NCI-H1048 (cell line): ENCODE measurements at regions not wholly inside any gene's neighbourhood (a gene's known extent, or its start where the extent isn't known, plus 50 kb on each side); places are given as distances from the start of the nearest gene placed in this dataset.
A peak's percentile ranks its signal among the peaks of the same experiment; 100 is the strongest.

Source experiments
- DNase-seq: peaks from one replicate; lab custom pipeline; 2025; lab: John Stamatoyannopoulos, UW

GRCh38 chr14:94717808-94718207 is 52.1 kb downstream of the GSC start:
- DNase-seq = no peak

- no peak for DNase-seq
These were observed 52.9 kb downstream of the GSC start for GRCh38 chr14:94716976-94717375.

- no peak for DNase-seq
These were observed 56.8 kb downstream of the GSC start for GRCh38 chr14:94713115-94713514.

- DNase-seq = no peak
These were observed 59.2 kb downstream of the GSC start for GRCh38 chr14:94710731-94711130.

GRCh38 chr14:94707494-94707893 is 62.4 kb downstream of the GSC start:
- DNase-seq = no peak

GRCh38 chr14:94706133-94706532 is 63.8 kb downstream of the GSC start:
- no peak for DNase-seq

GRCh38 chr14:94702629-94703028 is 67.3 kb downstream of the GSC start:
- DNase-seq = no peak

GRCh38 chr14:94701861-94702370 is 68.0 kb downstream of the GSC start:
- DNase-seq = no peak

- DNase-seq = no peak
These were observed 69.6 kb downstream of the GSC start for GRCh38 chr14:94700336-94700735.

GRCh38 chr14:94699831-94700230 is 70.1 kb downstream of the GSC start:
- no peak for DNase-seq

- DNase-seq = no peak
These were observed 71.9 kb downstream of the GSC start for GRCh38 chr14:94697773-94698556.

- DNase-seq = no peak
These were observed 73.4 kb downstream of the GSC start for GRCh38 chr14:94696518-94696917.

GRCh38 chr14:94695231-94695630 is 74.7 kb downstream of the GSC start:
- DNase-seq = no peak

- no peak for DNase-seq
These were observed 78.3 kb downstream of the GSC start for GRCh38 chr14:94691660-94692034.

GRCh38 chr14:94690896-94691659 is 78.8 kb downstream of the GSC start:
- no peak for DNase-seq

GRCh38 chr14:94690486-94690885 is 78.3 kb downstream of the SERPINA3 start:
- no peak for DNase-seq

GRCh38 chr14:94689985-94690400 is 77.8 kb downstream of the SERPINA3 start:
- DNase-seq = no peak

- DNase-seq = peak; percentile 35
These were observed 77.2 kb downstream of the SERPINA3 start for GRCh38 chr14:94689218-94689984.

- no peak for DNase-seq
These were observed 74.4 kb downstream of the SERPINA3 start for GRCh38 chr14:94686511-94687160.

- no peak for DNase-seq
These were observed 73.7 kb downstream of the SERPINA3 start for GRCh38 chr14:94685681-94686485.

- DNase-seq = no peak
These were observed 73.0 kb downstream of the SERPINA3 start for GRCh38 chr14:94685166-94685581.
